ENCODE measurements at regions not wholly inside any gene's neighbourhood (a gene's known extent, or its start where the extent isn't known, plus 50 kb on each side); places are given as distances from the start of the nearest gene placed in this dataset.

DNA sequence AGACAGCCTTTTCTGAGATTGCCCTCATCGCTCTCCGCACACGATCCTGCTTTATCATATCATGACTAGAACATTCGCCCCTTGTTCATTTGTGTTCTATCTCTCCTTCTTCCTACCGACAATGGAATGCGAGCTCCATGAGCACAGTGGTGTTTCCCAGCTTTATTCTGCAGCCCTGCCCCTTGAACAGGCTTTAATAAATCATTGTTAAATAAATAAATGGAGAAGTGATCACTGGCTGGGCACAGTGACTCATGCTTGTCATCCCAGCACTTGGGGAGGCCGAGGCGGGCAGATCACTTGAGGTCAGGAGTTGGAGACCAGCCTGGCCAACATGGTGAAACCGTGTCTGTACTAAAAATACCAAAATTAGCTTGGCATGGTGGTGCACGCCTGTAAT is 1063.3 kb upstream of the EEF2KMT start:
- TF ChIP-seq, protein P1, sequence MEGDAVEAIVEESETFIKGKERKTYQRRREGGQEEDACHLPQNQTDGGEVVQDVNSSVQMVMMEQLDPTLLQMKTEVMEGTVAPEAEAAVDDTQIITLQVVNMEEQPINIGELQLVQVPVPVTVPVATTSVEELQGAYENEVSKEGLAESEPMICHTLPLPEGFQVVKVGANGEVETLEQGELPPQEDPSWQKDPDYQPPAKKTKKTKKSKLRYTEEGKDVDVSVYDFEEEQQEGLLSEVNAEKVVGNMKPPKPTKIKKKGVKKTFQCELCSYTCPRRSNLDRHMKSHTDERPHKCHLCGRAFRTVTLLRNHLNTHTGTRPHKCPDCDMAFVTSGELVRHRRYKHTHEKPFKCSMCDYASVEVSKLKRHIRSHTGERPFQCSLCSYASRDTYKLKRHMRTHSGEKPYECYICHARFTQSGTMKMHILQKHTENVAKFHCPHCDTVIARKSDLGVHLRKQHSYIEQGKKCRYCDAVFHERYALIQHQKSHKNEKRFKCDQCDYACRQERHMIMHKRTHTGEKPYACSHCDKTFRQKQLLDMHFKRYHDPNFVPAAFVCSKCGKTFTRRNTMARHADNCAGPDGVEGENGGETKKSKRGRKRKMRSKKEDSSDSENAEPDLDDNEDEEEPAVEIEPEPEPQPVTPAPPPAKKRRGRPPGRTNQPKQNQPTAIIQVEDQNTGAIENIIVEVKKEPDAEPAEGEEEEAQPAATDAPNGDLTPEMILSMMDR (IDR thresholded peaks at IDR 0.05 in 4 of 5, conservative IDR thresholded peaks at IDR 0.05 in 1 of 5) = no peak
- TF ChIP-seq POLR2A (IDR thresholded peaks at IDR 0.05) = no peak
